SKM-1 treated with dmso at 0.1 percent for 144 hours (cell line): ENCODE measurements at regions not wholly inside any gene's neighbourhood (a gene's known extent, or its start where the extent isn't known, plus 50 kb on each side); places are given as distances from the start of the nearest gene placed in this dataset.

Source experiments
- DNase-seq: peaks from one replicate; lab custom pipeline; 2025; ENCODE audit not compliant: unreplicated experiment; lab: John Stamatoyannopoulos, UW

- DNase-seq = no peak
Measured at GRCh38 chr18:41548521-41549260, 406.3 kb upstream of the PIK3C3 start.

GRCh38 chr18:41545091-41545888 is 409.7 kb upstream of the PIK3C3 start:
- DNase-seq = no peak

GRCh38 chr18:41543815-41544214 is 411.2 kb upstream of the PIK3C3 start:
- DNase-seq = no peak

- DNase-seq = no peak
Measured at GRCh38 chr18:41540237-41540871, 414.7 kb upstream of the PIK3C3 start.

DNA sequence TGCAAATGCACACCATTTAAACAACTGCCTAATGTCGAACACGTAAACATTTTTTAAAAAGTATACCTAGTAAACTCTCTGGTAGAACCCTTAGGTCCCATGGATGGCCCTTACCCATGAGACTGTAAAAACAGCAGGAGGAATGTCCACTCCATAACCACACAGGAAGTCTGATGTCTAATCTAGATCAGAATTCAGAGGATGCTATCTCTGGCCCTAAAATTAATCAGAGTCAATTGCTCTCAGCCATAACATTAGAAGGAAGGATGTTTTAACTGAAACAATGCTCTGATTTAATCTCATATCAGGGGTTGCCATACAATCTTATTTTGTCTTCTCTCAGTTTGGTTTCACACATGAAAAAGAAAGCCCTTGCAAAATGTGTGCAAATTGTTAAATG is 416.3 kb upstream of the PIK3C3 start:
- no peak for DNase-seq

DNA sequence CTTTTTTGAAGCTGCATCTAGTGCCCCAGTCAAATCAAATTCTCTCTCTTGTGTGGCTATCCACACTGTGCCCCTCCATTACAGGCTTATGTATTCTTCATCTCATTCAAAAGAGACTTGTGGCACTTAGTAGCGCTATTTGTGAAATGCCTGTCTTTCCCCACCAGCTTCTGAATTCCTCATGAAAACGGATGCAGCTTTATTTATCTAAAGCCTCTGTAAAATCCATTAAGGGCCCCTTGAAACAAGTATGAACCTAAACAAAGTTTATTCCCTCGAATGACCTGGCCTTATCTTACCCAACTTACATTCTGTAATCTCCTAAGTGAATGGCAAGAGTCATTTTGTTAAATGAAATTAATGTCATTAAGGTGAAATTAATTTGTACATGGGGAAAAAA is 417.4 kb upstream of the PIK3C3 start:
- no peak for DNase-seq

DNA sequence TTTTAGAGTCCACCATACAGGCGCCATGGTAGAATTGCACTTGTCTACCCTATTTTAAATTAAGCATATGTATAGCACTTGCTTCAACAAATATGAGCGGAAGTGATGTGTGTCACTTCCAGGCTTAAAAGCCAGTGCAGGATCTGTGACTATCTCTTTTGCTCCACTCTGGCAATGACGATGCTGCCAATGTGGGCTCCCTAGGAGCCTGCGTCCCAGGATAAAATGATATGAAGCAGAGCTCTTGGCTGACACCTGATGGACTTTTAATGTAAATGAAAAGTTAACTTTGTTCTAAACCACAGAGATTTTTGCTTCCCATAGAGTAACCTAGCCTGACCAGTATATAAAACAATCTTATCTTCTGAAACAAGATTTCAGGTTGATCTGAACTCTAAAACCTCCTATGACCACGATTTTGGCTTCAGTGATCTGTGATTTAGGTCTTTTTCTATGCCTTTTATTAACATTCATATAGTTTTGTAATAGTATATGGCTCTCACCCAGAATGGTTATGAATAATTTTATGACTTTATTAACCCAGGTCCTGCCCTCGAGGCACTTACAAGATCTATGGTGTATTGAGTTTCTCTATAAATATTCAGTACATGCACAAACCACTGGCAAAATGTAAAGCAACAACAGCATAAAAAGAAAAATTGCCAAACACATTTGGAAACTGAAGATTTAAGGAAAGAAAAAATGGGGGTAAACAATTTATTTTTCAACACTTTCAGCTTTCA is 422.5 kb upstream of the PIK3C3 start:
- DNase-seq = no peak

- no peak for DNase-seq
Measured at GRCh38 chr18:41530970-41531369, 424.1 kb upstream of the PIK3C3 start.

- no peak for DNase-seq
Measured at GRCh38 chr18:41529093-41529492, 425.9 kb upstream of the PIK3C3 start.

GRCh38 chr18:41526054-41526453 is 429.0 kb upstream of the PIK3C3 start:
- no peak for DNase-seq

- no peak for DNase-seq
Measured at GRCh38 chr18:41524674-41525470, 430.2 kb upstream of the PIK3C3 start.

GRCh38 chr18:41517142-41517541 is 437.9 kb upstream of the PIK3C3 start:
- no peak for DNase-seq

DNA sequence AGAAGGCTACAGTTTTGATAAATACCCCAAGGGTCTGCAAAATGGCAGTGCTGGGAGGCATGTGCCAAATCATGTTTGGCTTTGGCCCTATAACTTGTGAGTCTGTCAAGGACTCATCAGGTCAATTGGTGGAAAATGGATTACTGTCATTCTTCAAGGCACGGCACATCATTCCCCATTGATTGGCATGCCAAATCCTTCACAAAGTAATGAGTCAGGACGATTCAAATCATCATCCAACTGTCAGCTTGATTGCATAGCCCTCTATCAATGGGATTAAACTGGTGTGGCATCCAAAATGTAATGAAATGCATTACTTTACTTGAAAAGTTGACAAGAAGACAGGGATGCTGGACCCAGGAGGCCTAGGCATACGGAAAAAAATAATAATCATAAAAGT is 441.6 kb upstream of the PIK3C3 start:
- DNase-seq = no peak

DNA sequence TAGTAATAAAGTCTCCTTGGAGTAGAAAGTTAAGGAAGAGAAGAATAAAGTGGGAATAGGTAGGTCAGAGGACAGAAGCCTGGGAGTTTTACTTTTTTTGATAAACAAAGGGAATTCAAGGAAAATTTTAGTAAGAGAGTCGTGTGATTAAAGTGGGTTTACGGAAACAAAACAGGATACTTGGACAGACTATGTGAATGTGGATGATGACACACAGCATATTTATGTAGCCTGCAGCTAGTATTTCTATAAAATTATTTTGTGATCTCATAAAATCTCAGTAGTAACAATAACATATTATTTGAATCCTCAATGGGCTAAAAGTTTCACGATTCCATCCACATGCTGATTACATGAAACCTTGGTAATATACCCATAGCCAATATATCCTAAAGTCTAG is 450.7 kb upstream of the PIK3C3 start:
- no peak for DNase-seq

DNA sequence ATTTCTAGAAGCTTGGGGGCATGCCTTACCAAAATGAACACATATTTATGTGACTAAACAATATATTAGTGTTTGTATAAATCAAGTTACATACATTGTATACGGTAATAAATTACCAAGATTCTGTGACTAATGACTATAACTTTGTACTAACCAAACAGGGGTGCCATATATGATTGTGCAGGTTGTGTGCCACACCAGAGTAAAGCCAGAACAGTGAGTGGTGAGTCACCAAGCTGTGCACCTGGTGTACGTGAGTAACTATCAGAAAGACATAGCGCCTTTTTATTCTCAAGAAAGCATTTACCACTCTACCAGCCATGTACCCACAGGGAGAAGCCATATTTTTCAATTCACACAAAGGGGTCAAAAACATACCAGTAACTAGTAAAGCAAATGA is 453.2 kb upstream of the PIK3C3 start:
- no peak for DNase-seq

DNA sequence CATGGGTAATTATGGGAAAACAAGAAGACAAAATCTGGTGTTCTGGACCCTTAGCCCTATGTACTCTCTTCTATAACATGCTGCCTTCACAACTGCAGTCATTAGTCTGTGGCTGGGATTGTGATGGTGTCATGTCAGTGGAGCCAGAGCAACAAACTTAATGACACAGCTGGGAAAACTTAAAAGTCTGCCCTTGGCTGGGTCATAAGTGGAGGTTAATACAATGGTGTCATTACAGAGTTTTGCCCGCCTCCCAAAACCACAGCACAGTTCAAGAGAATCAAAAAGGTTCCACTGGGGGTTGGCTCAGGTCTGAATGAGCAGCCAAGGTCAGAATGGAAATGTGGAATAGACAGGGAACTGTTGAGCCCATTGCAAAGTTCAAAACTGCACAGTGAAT is 455.7 kb upstream of the PIK3C3 start:
- no peak for DNase-seq

DNA sequence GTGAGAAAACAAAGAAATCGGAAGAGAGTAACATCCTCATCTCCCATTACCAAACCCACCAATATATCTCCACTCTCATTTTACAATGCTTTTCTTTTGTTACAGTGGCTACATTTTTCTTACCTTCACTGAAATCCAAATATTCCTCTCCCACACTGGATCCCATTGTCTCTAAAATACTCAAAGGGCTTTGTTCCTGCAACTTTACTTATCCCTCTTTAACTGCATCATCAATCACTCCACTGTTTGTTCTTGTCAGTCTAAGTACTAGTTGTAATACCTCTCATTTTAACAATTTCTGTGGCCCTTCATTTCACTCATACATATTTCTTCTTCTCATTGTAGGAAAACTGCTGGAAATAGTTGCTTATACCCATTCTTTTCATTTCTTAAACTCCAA is 464.2 kb upstream of the PIK3C3 start:
- no peak for DNase-seq

GRCh38 chr18:41486575-41486974 is 468.5 kb upstream of the PIK3C3 start:
- DNase-seq = no peak

GRCh38 chr18:41484069-41484468 is 471.0 kb upstream of the PIK3C3 start:
- no peak for DNase-seq

GRCh38 chr18:41482501-41482900 is 472.5 kb upstream of the PIK3C3 start:
- no peak for DNase-seq
